Transverse colon (tissue), 4 donors: ENCODE measurements at regions not wholly inside any gene's neighbourhood (a gene's known extent, or its start where the extent isn't known, plus 50 kb on each side); places are given as distances from the start of the nearest gene placed in this dataset.
"Not testable (repeated sequence)": the region's sequence is repeated elsewhere in the genome, so short reads cannot be mapped to it uniquely, and the experiment has no call there.

Experiments
- DNase-seq: peaks from one replicate; pipeline ENCODE4 v3.0.0-alpha.2; 2019
- H3K27ac ChIP-seq, 4 donors: fragments of 200-600 bp; sonication (generic); 2 replicates each; pipeline ENCODE4 v1.5.1; 2016 to 2018; ENCODE audit warnings: inconsistent platforms in 4 of 4
- H3K27me3 ChIP-seq: fragments of 200-600 bp; sonication (generic); 2 replicates; pipeline ENCODE4 v1.5.1; 2017; ENCODE audit warnings: inconsistent platforms
- H3K36me3 ChIP-seq, 4 donors: fragments of 200-600 bp; sonication (generic); 2 replicates each; pipeline ENCODE4 v1.5.1; 2017 to 2019; ENCODE audit warnings: inconsistent platforms in 4 of 4
- H3K4me1 ChIP-seq, 4 donors: fragments of 200-600 bp; sonication (generic); 2 replicates each; pipeline ENCODE4 v1.5.1; 2017 to 2020; ENCODE audit warnings: inconsistent platforms in 4 of 4
- H3K4me3 ChIP-seq, 4 donors: fragments of 200-600 bp; sonication (generic); 1 replicate in 1 of 4; 2 replicates in 3 of 4; pipeline versions ENCODE4 v1.5.1 to v1.6.1; 2017 to 2019; ENCODE audit warnings: inconsistent platforms in 4 of 4
- H3K9me3 ChIP-seq, 2 donors: fragments of 200-600 bp; sonication (generic); 2 replicates each; pipeline ENCODE4 v1.5.1; 2017 to 2019; ENCODE audit warnings: inconsistent platforms in 2 of 2
- CTCF ChIP-seq, 5 experiments: fragments of 200-600 bp in 3 of 5; fragments of 450-650 bp in 2 of 5; sonication (generic) in 3 of 5; IDR thresholded peaks; 1 replicate in 2 of 5; 2 replicates in 3 of 5; pipeline ENCODE4 v1.5.1; 2016 to 2017; ENCODE audit warnings: antibody characterized with exemption in 5 of 5, inconsistent platforms in 3 of 5, mild to moderate bottlenecking in 2 of 5, moderate library complexity in 1 of 5
- EP300 ChIP-seq: sonication (generic); formaldehyde crosslinking; IDR thresholded peaks from one replicate; pipeline ENCODE4 v1.6.1; 2017; ENCODE audit warnings: antibody characterized with exemption, low read depth
- POLR2A ChIP-seq: fragments of 450-650 bp; IDR thresholded peaks from one replicate; pipeline ENCODE4 v1.6.1; 2016; ENCODE audit warnings: antibody characterized with exemption, mild to moderate bottlenecking, moderate library complexity
- POLR2AphosphoS5 ChIP-seq, 3 donors: sonication (generic); formaldehyde crosslinking; IDR thresholded peaks; one replicate each; pipeline ENCODE4 v1.6.1; 2016; ENCODE audit warnings: antibody characterized with exemption in 3 of 3
- WGBS, 2 donors: methylation state at CpG; one replicate each; pipeline ENCODE4 v1.1.5; 2018; ENCODE audit warnings: low coverage in 1 of 2; 5-methylcytosine and 5-hydroxymethylcytosine counted together
- in situ Hi-C, 4 donors: fragments of 200-750 bp; cut with MboI; loops; one replicate each; pipeline versions ENCODE4 v1.15.0 to v1.15.1; 2017; ENCODE audit warnings: low sequenced_read_pairs in 3 of 4, low pct_ligation_motif_present in 1 of 4, low pct_unique_long_range_greater_than_20kb in 1 of 4
- intact Hi-C: fragments of 100-400 bp; cut with DNase I; formaldehyde crosslinking; loops from one replicate; pipeline ENCODE4 v1.15.1; 2023; ENCODE audit warnings: low total_unique reads

DNA sequence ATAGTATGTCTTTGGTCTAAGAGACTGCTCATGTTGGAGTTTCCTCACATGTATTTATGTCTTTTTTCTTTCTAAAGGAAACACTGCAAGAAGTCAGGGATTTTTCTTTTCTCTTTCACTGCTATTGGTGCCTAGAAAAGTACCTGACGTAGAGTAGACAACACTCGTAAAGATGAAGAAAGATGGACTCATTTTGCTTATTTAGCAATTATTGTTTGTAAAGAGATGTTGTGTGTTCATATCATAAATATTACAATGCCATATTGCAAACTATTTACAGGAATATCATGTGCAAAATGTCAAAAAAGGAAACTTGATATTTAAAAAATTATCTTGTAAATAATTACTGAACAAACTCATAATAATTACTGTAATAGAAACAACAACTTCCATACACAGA, 2711.5 kb upstream of the PCDH20 start:
- TF ChIP-seq POLR2A: no peak
- no peak for TF ChIP-seq EP300
- H3K9me3 ChIP-seq: no peaks in the 10 kb centered on the region
- no peaks in the 10 kb centered on the region for H3K27me3 ChIP-seq

GRCh38 chr13:64121023-64121709, 2705.5 kb upstream of the PCDH20 start:
- H3K4me3 ChIP-seq, in situ Hi-C loops, H3K27ac ChIP-seq, H3K4me1 ChIP-seq, DNase-seq, H3K9me3 ChIP-seq, H3K27me3 ChIP-seq, intact Hi-C loops, H3K36me3 ChIP-seq: not testable (repeated sequence)
- 87 to 92% methylated on average over 5 to 16 of the region's 16 CpGs for WGBS, 2 donors

More for the DNA sequence above, 2711.5 kb upstream of the PCDH20 start:
- H3K27ac ChIP-seq: no peak overlapping the region
- 45 to 76% methylated on average over 2 of the region's 2 CpGs for WGBS, 2 donors
- no peaks in the 10 kb centered on the region for H3K4me1 ChIP-seq
- intact Hi-C loops (no loop called here), in situ Hi-C loops (no loop called here)
- no peaks in the 10 kb centered on the region for H3K36me3 ChIP-seq
- H3K4me3 ChIP-seq: no peak overlapping the region
- DNase-seq: no peak

- TF ChIP-seq POLR2A (no peak), CTCF (IDR thresholded peaks at IDR 0.05) (no peak), EP300 (no peak), POLR2AphosphoS5 (IDR thresholded peaks at IDR 0.05) (no peak)
- H3K36me3 ChIP-seq: no peaks in the 10 kb centered on the region
- no peaks in the 10 kb centered on the region for H3K4me1 ChIP-seq
- DNase-seq: no peak
- in situ Hi-C loops (no loop called here), intact Hi-C loops (no loop called here)
- no peak overlapping the region for H3K4me3 ChIP-seq
- H3K27me3 ChIP-seq: no peaks in the 10 kb centered on the region
- no peaks in the 10 kb centered on the region for H3K9me3 ChIP-seq
- no peak overlapping the region for H3K27ac ChIP-seq
- 56 to 74% methylated on average over 2 of the region's 2 CpGs for WGBS, 2 donors
Observed at GRCh38 chr13:64099994-64100393, 2684.3 kb upstream of the PCDH20 start.

GRCh38 chr13:64090311-64090710, 2674.7 kb upstream of the PCDH20 start:
- intact Hi-C loops (no loop called here), in situ Hi-C loops (no loop called here)
- Histone ChIP-seq H3K27ac (no peak overlapping the region), H3K9me3 (no peaks in the 10 kb centered on the region), H3K27me3 (no peaks in the 10 kb centered on the region), H3K36me3 (no peaks in the 10 kb centered on the region), H3K4me3 (no peak overlapping the region), H3K4me1 (no peaks in the 10 kb centered on the region)
- WGBS, 2 donors: 63 to 86% methylated on average over 3 of the region's 3 CpGs
- no peak for TF ChIP-seq CTCF (IDR thresholded peaks at IDR 0.05)
- no peak for TF ChIP-seq EP300
- TF ChIP-seq POLR2A: no peak
- TF ChIP-seq POLR2AphosphoS5 (IDR thresholded peaks at IDR 0.05): no peak
- DNase-seq: no peak

DNA sequence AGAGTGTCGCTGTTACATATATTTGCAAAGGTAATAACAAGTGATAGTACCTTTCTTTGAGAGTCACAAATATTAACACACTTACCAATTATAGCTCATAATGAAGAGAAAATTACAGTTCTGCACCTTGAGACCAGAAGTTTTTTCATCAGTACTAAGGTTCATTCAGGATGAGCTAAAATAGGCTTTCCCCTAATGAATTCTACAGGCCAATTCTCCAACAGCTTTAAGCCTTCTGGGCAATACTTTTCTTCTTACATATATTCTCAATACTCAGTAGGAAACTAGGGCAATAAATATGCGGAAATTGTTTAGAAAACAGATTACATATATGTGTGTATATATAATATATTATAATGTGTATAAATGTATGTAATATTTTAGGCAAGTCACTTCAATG, 2672.8 kb upstream of the PCDH20 start:
- Histone ChIP-seq H3K4me1 (no peaks in the 10 kb centered on the region), H3K4me3 (no peak overlapping the region), H3K36me3 (no peaks in the 10 kb centered on the region), H3K27me3 (no peaks in the 10 kb centered on the region), H3K27ac (no peak overlapping the region), H3K9me3 (no peaks in the 10 kb centered on the region)
- in situ Hi-C loops: no loop called here
- no peak for DNase-seq
- intact Hi-C loops: no loop called here
- TF ChIP-seq CTCF (IDR thresholded peaks at IDR 0.05): no peak
- no peak for TF ChIP-seq POLR2AphosphoS5 (IDR thresholded peaks at IDR 0.05)
- no peak for TF ChIP-seq POLR2A
- TF ChIP-seq EP300: no peak
- WGBS, 2 donors: 75 to 89% methylated on average over 2 of the region's 2 CpGs
